Adrenal gland (tissue), 9 donors: ENCODE measurements at regions not wholly inside any gene's neighbourhood (a gene's known extent, or its start where the extent isn't known, plus 50 kb on each side); places are given as distances from the start of the nearest gene placed in this dataset.

ENCODE experiments used
- DNase-seq, 7 donors: peaks; one replicate each; pipeline ENCODE4 v3.0.0-alpha.2; 2019 to 2020
- H3K27ac ChIP-seq, 5 donors: fragments of 200-600 bp; sonication (generic) in 4 of 5; 1 replicate in 3 of 5; 2 replicates in 2 of 5; pipeline versions ENCODE4 v1.5.1 to v1.8.0; 2016 to 2020; ENCODE audit warnings: mild to moderate bottlenecking in 1 of 5
- H3K27me3 ChIP-seq: fragments of 200-600 bp; 2 replicates; pipeline ENCODE4 v1.8.0; 2021
- H3K36me3 ChIP-seq, 2 donors: fragments of 200-600 bp; replicated peaks in 1 of 2; 1 replicate in 1 of 2; 2 replicates in 1 of 2; pipeline versions ENCODE4 v1.5.1 to v1.8.0; 2018 to 2022
- H3K4me1 ChIP-seq, 2 donors: fragments of 200-600 bp; replicated peaks in 1 of 2; 1 replicate in 1 of 2; 2 replicates in 1 of 2; pipeline versions ENCODE4 v1.5.1 to v1.8.0; 2018 to 2021
- H3K4me3 ChIP-seq, 4 donors: fragments of 200-600 bp; sonication (generic) in 3 of 4; one replicate each; pipeline ENCODE4 v1.5.1; 2016 to 2018
- H3K9me3 ChIP-seq, 3 donors: fragments of 200-600 bp; sonication (generic) in 1 of 3; replicated peaks in 1 of 3; 1 replicate in 2 of 3; 2 replicates in 1 of 3; pipeline versions ENCODE4 v1.5.1 to v1.8.0; 2016 to 2021
- CTCF ChIP-seq, 6 experiments: fragments of 450-650 bp in 4 of 6; fragments of 200-600 bp in 2 of 6; sonication (generic) in 1 of 6; IDR thresholded peaks; 1 replicate in 5 of 6; 2 replicates in 1 of 6; pipeline versions ENCODE4 v1.5.1 to v1.8.0; 2016 to 2021; ENCODE audit warnings: antibody characterized with exemption in 6 of 6, mild to moderate bottlenecking in 2 of 6, moderate library complexity in 1 of 6
- POLR2A ChIP-seq, 2 donors: fragments of 450-650 bp; IDR thresholded peaks; one replicate each; pipeline ENCODE4 v1.6.1; 2017; ENCODE audit warnings: antibody characterized with exemption in 2 of 2, mild to moderate bottlenecking in 2 of 2, moderate library complexity in 1 of 2
- WGBS, 4 donors: extraction: QIAGEN DNeasy Blood & Tissue Kit in 2 of 4; methylation state at CpG; one replicate each; pipeline versions ENCODE4 v1.1.5 to v1.1.7; 2013 to 2017; 5-methylcytosine and 5-hydroxymethylcytosine counted together
- intact Hi-C, 2 donors: fragments of 100-400 bp; cut with DNase I; formaldehyde crosslinking; loops; one replicate each; pipeline versions ENCODE4 v1.14.1 to v1.15.0; 2022 to 2023
- donor health status: healthy with polysubstance abuse.
- donor health status: Bipolar disorder and iron deficiency.
- donor health status: DM: yes; HTN: yes; CAD: no.
- donor health status: DM: no; HTN: no; CAD: no.
- donor health status: DM: no; HTN: no; CAD: no.

GRCh38 chr10:4373612-4374011 lies 452.4 kb upstream of the AKR1E2 start:
- no peaks in the 10 kb centered on the region for H3K36me3 ChIP-seq

GRCh38 chr10:4373098-4373497 lies 452.9 kb upstream of the AKR1E2 start:
- intact Hi-C loops = no loop called here
- H3K36me3 ChIP-seq = no peaks in the 10 kb centered on the region
- DNase-seq = no peak
- no peak overlapping the region for H3K4me3 ChIP-seq
- 80 to 90% (median 88%) methylated on average over 4 of the region's 4 CpGs for WGBS, 4 donors
- no peaks in the 10 kb centered on the region for H3K4me1 ChIP-seq
- no peak overlapping the region for H3K27ac ChIP-seq
- no peaks in the 10 kb centered on the region for H3K9me3 ChIP-seq
- no peaks in the 10 kb centered on the region for H3K27me3 ChIP-seq
- TF ChIP-seq POLR2A (IDR thresholded peaks at IDR 0.05) = no peak
- TF ChIP-seq CTCF (IDR thresholded peaks at IDR 0.05) = no peak

More at GRCh38 chr10:4373612-4374011, 452.4 kb upstream of the AKR1E2 start:
- no peak overlapping the region for H3K27ac ChIP-seq
- no peak overlapping the region for H3K4me3 ChIP-seq
- no peak for DNase-seq
- TF ChIP-seq POLR2A (IDR thresholded peaks at IDR 0.05) (no peak), CTCF (IDR thresholded peaks at IDR 0.05) (no peak)
- no peaks in the 10 kb centered on the region for H3K4me1 ChIP-seq
- intact Hi-C loops = no loop called here
- WGBS, 4 donors = 74 to 87% (median 77%) methylated on average over 2 of the region's 2 CpGs
- no peaks in the 10 kb centered on the region for H3K9me3 ChIP-seq
- no peaks in the 10 kb centered on the region for H3K27me3 ChIP-seq

- no peaks in the 10 kb centered on the region for H3K36me3 ChIP-seq
- TF ChIP-seq CTCF (IDR thresholded peaks at IDR 0.05) = no peak
- TF ChIP-seq POLR2A (IDR thresholded peaks at IDR 0.05) = no peak
- H3K27ac ChIP-seq = no peak overlapping the region
- intact Hi-C loops = no loop called here
- H3K27me3 ChIP-seq = no peaks in the 10 kb centered on the region
- H3K4me1 ChIP-seq = no peaks in the 10 kb centered on the region
- H3K4me3 ChIP-seq = no peak overlapping the region
- WGBS, 4 donors = 43 to 54% (median 47%) methylated on average over 6 of the region's 6 CpGs
- DNase-seq = no peak
- H3K9me3 ChIP-seq = no peaks in the 10 kb centered on the region
Measured at GRCh38 chr10:4372601-4373000, 453.4 kb upstream of the AKR1E2 start.

- Histone ChIP-seq H3K4me3 (no peak overlapping the region), H3K36me3 (no peaks in the 10 kb centered on the region), H3K4me1 (no peaks in the 10 kb centered on the region), H3K27me3 (no peaks in the 10 kb centered on the region), H3K27ac (no peak overlapping the region), H3K9me3 (no peaks in the 10 kb centered on the region)
- no peak for TF ChIP-seq CTCF (IDR thresholded peaks at IDR 0.05)
- no peak for TF ChIP-seq POLR2A (IDR thresholded peaks at IDR 0.05)
- intact Hi-C loops = no loop called here
- WGBS, 4 donors = 76 to 83% (median 80%) methylated on average over 4 of the region's 4 CpGs
- no peak for DNase-seq
Measured at GRCh38 chr10:4371691-4372295, 454.2 kb upstream of the AKR1E2 start.
